Breast epithelium (tissue), 3 donors: ENCODE measurements at regions not wholly inside any gene's neighbourhood (a gene's known extent, or its start where the extent isn't known, plus 50 kb on each side); places are given as distances from the start of the nearest gene placed in this dataset.

Experiments used
- CTCF ChIP-seq, 3 donors: fragments of 450-650 bp; IDR thresholded peaks; one replicate each; pipeline ENCODE4 v1.5.1; 2016 to 2017; ENCODE audit warnings: antibody characterized with exemption in 3 of 3, mild to moderate bottlenecking in 3 of 3, moderate library complexity in 3 of 3
- POLR2AphosphoS5 ChIP-seq, 3 donors: sonication (generic); formaldehyde crosslinking; IDR thresholded peaks; one replicate each; pipeline ENCODE4 v1.6.1; 2017; ENCODE audit warnings: antibody characterized with exemption in 3 of 3

- TF ChIP-seq CTCF (IDR thresholded peaks at IDR 0.05) (no peak), POLR2AphosphoS5 (IDR thresholded peaks at IDR 0.05) (no peak)
These were observed 472.9 kb upstream of the PRKX start for GRCh38 chrX:4186331-4186730.
